HG03108 (cell line): ENCODE measurements at regions not wholly inside any gene's neighbourhood (a gene's known extent, or its start where the extent isn't known, plus 50 kb on each side); places are given as distances from the start of the nearest gene placed in this dataset.

Experiments
- ATAC-seq: cut with Tn5 transposase; IDR thresholded peaks from one replicate; pipeline ENCODE4 v1.9.1; 2021; ENCODE audit warnings: moderate library complexity; ENCODE audit not compliant: unreplicated experiment

GRCh38 chr9:32220750-32221149, 163.7 kb upstream of the ACO1 start:
- ATAC-seq = no peak

- no peak for ATAC-seq
Observed at GRCh38 chr9:32234451-32234850, 150.0 kb upstream of the ACO1 start.

DNA sequence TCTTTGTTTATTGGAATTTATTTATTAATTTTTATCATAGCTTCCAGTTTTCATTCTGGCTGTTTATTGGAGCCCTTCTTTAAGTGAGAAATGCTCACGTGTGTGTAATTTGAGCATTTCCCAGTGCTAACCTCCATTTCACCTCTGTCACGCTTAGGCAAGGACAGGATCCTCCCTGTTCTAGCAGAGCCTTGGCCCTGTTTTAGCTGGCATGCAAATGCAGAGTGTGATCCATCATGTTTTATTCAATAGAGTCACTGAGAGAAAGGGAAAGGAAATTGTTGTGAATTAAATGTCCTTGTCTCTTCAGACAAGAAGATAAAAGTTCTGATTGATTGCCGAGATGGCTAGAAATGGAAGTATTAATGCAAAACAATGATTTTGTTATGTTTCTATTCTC, 137.3 kb upstream of the ACO1 start:
- no peak for ATAC-seq

GRCh38 chr9:32248189-32248712, 136.2 kb upstream of the ACO1 start:
- ATAC-seq = no peak

GRCh38 chr9:32251539-32251938, 132.9 kb upstream of the ACO1 start:
- ATAC-seq = peak; percentile 77

DNA sequence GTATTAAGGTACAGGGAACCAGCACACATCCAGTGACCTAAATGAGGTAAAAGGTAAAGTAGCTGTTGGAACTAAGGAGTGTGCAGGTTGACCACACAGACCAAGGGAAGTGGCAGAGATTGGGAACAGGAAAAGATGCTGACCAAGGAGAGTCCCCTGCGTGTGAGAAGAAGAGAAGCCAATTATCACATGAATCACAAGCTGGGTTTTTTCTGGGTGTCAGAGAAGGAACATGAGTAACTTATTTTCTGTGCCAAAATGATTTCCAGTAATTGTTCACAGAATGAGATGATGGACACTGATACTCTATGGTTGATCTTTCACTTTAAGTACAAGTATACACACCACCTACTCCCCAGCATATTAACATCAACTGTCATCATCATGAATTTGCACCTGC, 130.7 kb upstream of the ACO1 start:
- ATAC-seq = no peak

GRCh38 chr9:32255026-32255425, 129.4 kb upstream of the ACO1 start:
- ATAC-seq = no peak

DNA sequence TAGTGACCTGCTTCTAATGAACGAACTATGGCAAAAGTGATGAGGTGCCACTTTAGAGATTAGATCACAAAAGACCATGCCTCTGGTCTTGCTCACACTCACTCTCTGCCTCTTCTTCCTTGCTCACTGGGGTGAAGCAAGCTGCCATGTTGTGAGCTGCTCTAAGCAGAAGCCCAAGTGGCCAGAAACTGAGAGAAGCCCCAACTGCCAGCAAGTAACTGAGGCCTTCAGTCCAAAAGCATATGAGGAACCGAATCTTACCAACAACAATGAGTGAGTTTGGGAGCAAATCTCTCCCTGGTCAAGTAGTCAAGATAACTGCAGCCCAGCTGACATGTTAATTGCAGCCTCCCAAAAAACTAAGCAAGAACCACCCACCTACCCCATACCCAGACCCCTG, 126.0 kb upstream of the ACO1 start:
- no peak for ATAC-seq

- ATAC-seq = no peak
Observed at GRCh38 chr9:32260151-32260862, 124.1 kb upstream of the ACO1 start.

GRCh38 chr9:32264170-32264864, 120.1 kb upstream of the ACO1 start:
- ATAC-seq = no peak

- ATAC-seq = no peak
Observed at GRCh38 chr9:32265037-32265436, 119.4 kb upstream of the ACO1 start.

DNA sequence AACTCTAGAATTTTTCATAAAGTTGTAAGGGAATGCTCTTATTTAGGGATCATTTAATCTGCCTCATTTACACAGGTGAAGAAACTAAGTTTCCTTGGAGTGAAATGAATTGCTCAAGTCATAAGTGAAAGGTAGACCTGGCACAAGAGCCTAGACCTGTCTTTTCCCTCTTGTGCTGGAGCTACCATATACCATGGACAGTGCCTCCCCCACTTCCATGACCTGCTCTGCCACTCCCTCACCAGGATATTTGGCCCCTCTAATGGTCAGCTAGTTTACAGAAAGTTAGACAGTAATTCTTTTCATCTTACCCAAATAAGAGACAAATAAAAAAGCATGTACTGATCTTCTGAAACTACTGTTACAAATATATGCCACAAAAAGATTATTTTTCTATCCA, 105.5 kb upstream of the ACO1 start:
- ATAC-seq = no peak

DNA sequence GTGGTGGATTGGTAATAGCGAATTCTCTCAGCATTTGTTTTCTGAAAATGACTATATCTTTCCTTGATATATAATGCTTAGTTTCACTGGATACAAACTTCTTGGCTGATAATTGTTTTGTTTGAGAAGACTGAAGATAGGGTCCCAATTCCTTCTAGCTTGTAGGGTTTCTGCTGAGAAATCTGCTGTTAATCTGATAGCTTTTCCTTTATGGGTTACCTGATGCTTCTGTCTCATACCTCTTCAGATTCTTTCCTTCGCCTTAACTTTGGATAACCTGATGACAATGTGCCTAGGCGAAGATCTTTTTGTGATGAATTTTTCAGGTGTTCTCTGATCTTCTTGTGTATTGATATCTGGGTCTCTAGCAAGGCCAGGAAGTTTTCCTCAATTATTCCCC, 94.7 kb upstream of the ACO1 start:
- no peak for ATAC-seq

- ATAC-seq = no peak
Observed at GRCh38 chr9:32291370-32291769, 93.1 kb upstream of the ACO1 start.

- no peak for ATAC-seq
Observed at GRCh38 chr9:32292611-32293010, 91.8 kb upstream of the ACO1 start.

GRCh38 chr9:32293091-32293490, 91.4 kb upstream of the ACO1 start:
- no peak for ATAC-seq

DNA sequence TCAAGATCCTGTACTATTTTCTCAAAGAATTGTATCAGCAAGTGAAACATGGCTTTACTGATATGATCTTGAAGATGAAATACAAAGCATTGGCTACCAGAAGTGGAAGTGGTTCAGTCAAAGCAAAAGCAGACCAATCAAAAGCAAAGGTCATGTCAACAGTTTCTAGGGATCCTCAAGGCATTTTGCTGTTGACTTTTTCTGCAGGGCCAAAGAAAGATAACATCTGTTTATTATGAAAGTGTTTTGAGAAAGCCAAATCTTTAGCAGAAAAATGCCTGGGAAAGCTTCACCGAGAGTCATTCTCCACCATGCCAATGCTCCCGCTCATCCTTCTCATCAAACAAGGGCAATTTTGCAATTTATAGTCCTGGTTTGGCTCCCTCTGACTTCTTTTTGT, 90.3 kb upstream of the ACO1 start:
- ATAC-seq = no peak

DNA sequence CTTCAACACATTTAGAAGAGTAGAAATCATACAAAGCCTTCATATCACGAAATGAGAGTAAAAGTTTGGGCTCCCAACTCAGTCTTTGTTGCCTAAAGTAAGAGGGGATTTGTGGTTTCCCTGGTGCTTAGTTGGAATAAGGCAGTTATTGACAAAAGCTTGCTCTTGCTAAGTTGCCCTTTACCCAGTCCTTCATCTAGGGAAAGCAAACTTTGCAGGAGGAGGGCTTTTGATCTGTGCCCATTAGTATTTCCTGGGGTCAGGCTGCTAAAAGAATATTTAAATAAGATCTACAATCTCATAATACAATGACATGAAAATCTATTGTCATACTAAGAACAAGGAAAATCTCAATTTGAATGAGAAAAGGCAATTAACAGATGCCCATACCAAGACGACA, 84.1 kb upstream of the ACO1 start:
- ATAC-seq = no peak

DNA sequence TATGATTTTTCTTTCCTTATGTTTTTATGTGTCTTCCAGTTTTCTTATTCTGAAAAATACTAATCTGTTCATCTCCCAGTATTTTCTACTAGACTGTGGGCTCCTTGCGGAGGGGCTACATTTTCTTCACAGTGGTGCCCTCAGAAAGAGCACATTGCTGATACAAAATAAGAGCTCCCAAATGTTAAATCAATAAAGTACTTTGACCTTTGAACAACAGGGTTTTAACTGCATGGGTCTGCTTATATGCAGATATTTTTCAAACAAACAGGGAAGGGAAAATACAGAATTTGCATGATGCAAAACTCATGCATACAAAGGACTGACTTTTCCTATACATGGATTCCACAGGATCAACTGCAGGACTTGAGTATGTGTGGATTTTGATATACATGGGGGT, 79.9 kb upstream of the ACO1 start:
- no peak for ATAC-seq

- ATAC-seq = no peak
Observed at GRCh38 chr9:32306006-32306405, 78.4 kb upstream of the ACO1 start.

- no peak for ATAC-seq
Observed at GRCh38 chr9:32319312-32319929, 65.0 kb upstream of the ACO1 start.

GRCh38 chr9:32322622-32323021, 61.8 kb upstream of the ACO1 start:
- no peak for ATAC-seq
